ENCODE measurements at regions not wholly inside any gene's neighbourhood (a gene's known extent, or its start where the extent isn't known, plus 50 kb on each side); places are given as distances from the start of the nearest gene placed in this dataset.

GRCh38 chr17:63116967-63117830, 151.2 kb downstream of the TANC2 start:
- TF ChIP-seq NFRKB (IDR thresholded peaks at IDR 0.05): no peak
- TF ChIP-seq ARNT (IDR thresholded peaks at IDR 0.05): no peak
- no peak for TF ChIP-seq BHLHE40 (IDR thresholded peaks at IDR 0.05; ENCODE audit: borderline replicate concordance)
- no peak for TF ChIP-seq SUZ12 (IDR thresholded peaks at IDR 0.05)
- no peak for TF ChIP-seq SP1 (IDR thresholded peaks at IDR 0.05)
- no peak for TF ChIP-seq HDGF (IDR thresholded peaks at IDR 0.05; ENCODE audit: borderline replicate concordance)
- TF ChIP-seq L3MBTL2 (conservative IDR thresholded peaks at IDR 0.05): no peak
- TF ChIP-seq LEF1 (IDR thresholded peaks at IDR 0.05; ENCODE audit: borderline replicate concordance): no peak
- TF ChIP-seq FOXM1 (IDR thresholded peaks at IDR 0.05; ENCODE audit: borderline replicate concordance): no peak
- TF ChIP-seq FOXA1 (IDR thresholded peaks at IDR 0.05): no peak
- no peak for TF ChIP-seq FOXK2 (IDR thresholded peaks at IDR 0.05)
- TF ChIP-seq ELF4 (IDR thresholded peaks at IDR 0.05): no peak
- no peak for TF ChIP-seq PKNOX1 (IDR thresholded peaks at IDR 0.05)
- TF ChIP-seq TARDBP (IDR thresholded peaks at IDR 0.05): no peak
- CTCF ChIA-PET: interaction anchor here (1.0 kb wide), 1 partner anchor 289 kb away, joined by 3 read pairs; no protein-coding TSS in a partner anchor
- no peak for DNase-seq (ENCODE audit: extremely low spot score)
- POLR2A ChIA-PET: no interaction called here

GRCh38 chr17:63120406-63120805, 154.4 kb downstream of the TANC2 start:
- ChIA-PET POLR2A (no interaction called here), CTCF (interaction anchor here (0.6 kb wide), 1 partner anchor 1225 kb away, joined by 4 read pairs; no protein-coding TSS in a partner anchor)
- TF ChIP-seq SUZ12 (IDR thresholded peaks at IDR 0.05) (no peak), ELF4 (IDR thresholded peaks at IDR 0.05) (no peak), FOXM1 (IDR thresholded peaks at IDR 0.05; ENCODE audit: borderline replicate concordance) (no peak), HDGF (IDR thresholded peaks at IDR 0.05; ENCODE audit: borderline replicate concordance) (no peak), TARDBP (IDR thresholded peaks at IDR 0.05) (no peak), PKNOX1 (IDR thresholded peaks at IDR 0.05) (no peak), NFRKB (IDR thresholded peaks at IDR 0.05) (no peak), CTBP1 (IDR thresholded peaks at IDR 0.05; ENCODE audit: borderline replicate concordance) (no peak), ARNT (IDR thresholded peaks at IDR 0.05) (no peak), L3MBTL2 (conservative IDR thresholded peaks at IDR 0.05) (no peak), FOXA1 (IDR thresholded peaks at IDR 0.05) (no peak), LEF1 (IDR thresholded peaks at IDR 0.05; ENCODE audit: borderline replicate concordance) (no peak), FOXK2 (IDR thresholded peaks at IDR 0.05) (no peak)
- DNase-seq (ENCODE audit: extremely low spot score): no peak

DNA sequence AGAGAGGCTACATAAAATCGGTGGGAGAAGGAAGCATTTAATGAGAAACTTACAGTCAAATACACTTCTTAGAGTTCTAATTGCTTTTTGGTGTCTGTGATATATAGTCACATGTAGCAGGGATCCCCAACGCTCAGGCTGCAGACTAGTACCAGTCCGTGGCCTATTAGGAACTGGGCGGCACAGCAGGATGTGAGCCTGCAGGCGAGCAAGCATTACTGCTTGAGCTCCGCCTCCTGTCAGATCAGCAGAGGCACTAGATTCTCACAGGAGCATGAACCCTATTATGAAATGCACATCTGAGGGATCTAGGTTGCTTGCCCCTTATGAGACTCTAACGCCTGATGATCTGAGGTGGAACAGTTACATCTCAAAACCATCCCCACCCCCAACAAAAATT, 158.5 kb downstream of the TANC2 start:
- no peak for DNase-seq (ENCODE audit: extremely low spot score)
- TF ChIP-seq SUZ12 (IDR thresholded peaks at IDR 0.05) (no peak), PKNOX1 (IDR thresholded peaks at IDR 0.05) (no peak), FOXM1 (IDR thresholded peaks at IDR 0.05; ENCODE audit: borderline replicate concordance) (no peak), TARDBP (IDR thresholded peaks at IDR 0.05) (no peak), HDGF (IDR thresholded peaks at IDR 0.05; ENCODE audit: borderline replicate concordance) (no peak), SP1 (IDR thresholded peaks at IDR 0.05) (no peak), NFRKB (IDR thresholded peaks at IDR 0.05) (no peak), ZNF384 (IDR thresholded peaks at IDR 0.05) (no peak)
- POLR2A ChIA-PET: no interaction called here
- CTCF ChIA-PET: no interaction called here

- CTCF ChIA-PET: no interaction called here
- no peak for TF ChIP-seq CTBP1 (IDR thresholded peaks at IDR 0.05; ENCODE audit: borderline replicate concordance)
- TF ChIP-seq HDGF (IDR thresholded peaks at IDR 0.05; ENCODE audit: borderline replicate concordance): no peak
- TF ChIP-seq L3MBTL2 (conservative IDR thresholded peaks at IDR 0.05): no peak
- no peak for TF ChIP-seq SP1 (IDR thresholded peaks at IDR 0.05)
- no peak for TF ChIP-seq NFRKB (IDR thresholded peaks at IDR 0.05)
- TF ChIP-seq ZNF384 (IDR thresholded peaks at IDR 0.05): no peak
- TF ChIP-seq FOXM1 (IDR thresholded peaks at IDR 0.05; ENCODE audit: borderline replicate concordance): no peak
- TF ChIP-seq SUZ12 (IDR thresholded peaks at IDR 0.05): no peak
- TF ChIP-seq LEF1 (IDR thresholded peaks at IDR 0.05; ENCODE audit: borderline replicate concordance): no peak
- no peak for TF ChIP-seq TARDBP (IDR thresholded peaks at IDR 0.05)
- no peak for TF ChIP-seq FOXA1 (IDR thresholded peaks at IDR 0.05)
- no peak for TF ChIP-seq BHLHE40 (IDR thresholded peaks at IDR 0.05; ENCODE audit: borderline replicate concordance)
- TF ChIP-seq FOXK2 (IDR thresholded peaks at IDR 0.05): no peak
- no peak for TF ChIP-seq PKNOX1 (IDR thresholded peaks at IDR 0.05)
- TF ChIP-seq ELF4 (IDR thresholded peaks at IDR 0.05): no peak
- TF ChIP-seq ARNT (IDR thresholded peaks at IDR 0.05): no peak
- POLR2A ChIA-PET: no interaction called here
Observed at GRCh38 chr17:63124958-63125357, 158.9 kb downstream of the TANC2 start.

GRCh38 chr17:63125987-63126386, 160.0 kb downstream of the TANC2 start:
- POLR2A ChIA-PET: no interaction called here
- TF ChIP-seq ELF4 (IDR thresholded peaks at IDR 0.05): no peak
- TF ChIP-seq SP1 (IDR thresholded peaks at IDR 0.05): no peak
- TF ChIP-seq FOXA1 (IDR thresholded peaks at IDR 0.05): no peak
- TF ChIP-seq ZNF384 (IDR thresholded peaks at IDR 0.05): no peak
- no peak for TF ChIP-seq L3MBTL2 (conservative IDR thresholded peaks at IDR 0.05)
- TF ChIP-seq TARDBP (IDR thresholded peaks at IDR 0.05): no peak
- no peak for TF ChIP-seq HDGF (IDR thresholded peaks at IDR 0.05; ENCODE audit: borderline replicate concordance)
- TF ChIP-seq CTBP1 (IDR thresholded peaks at IDR 0.05; ENCODE audit: borderline replicate concordance): no peak
- no peak for DNase-seq (ENCODE audit: extremely low spot score)
- CTCF ChIA-PET: interaction anchor here (0.7 kb wide), 1 partner anchor 12 kb away, joined by 3 read pairs; no protein-coding TSS in a partner anchor

More at GRCh38 chr17:63124958-63125357, 158.9 kb downstream of the TANC2 start:
- DNase-seq (ENCODE audit: extremely low spot score): no peak

Measured in HEK293T (cell line).